HEK293 (cell line): ENCODE measurements at regions not wholly inside any gene's neighbourhood (a gene's known extent, or its start where the extent isn't known, plus 50 kb on each side); places are given as distances from the start of the nearest gene placed in this dataset.

ENCODE experiments used
- CTCF ChIP-seq: fragments of 450-650 bp; formaldehyde crosslinking; IDR thresholded peaks from 2 replicates; pipeline ENCODE4 v1.5.1; 2016; ENCODE audit warnings: missing biosample characterization, missing genetic modification characterization
- GLI4 ChIP-seq: fragments of 450-650 bp; formaldehyde crosslinking; IDR thresholded peaks from 2 replicates; pipeline ENCODE4 v1.5.1; 2016; ENCODE audit warnings: missing biosample characterization, missing genetic modification characterization
- KLF16 ChIP-seq: fragments of 450-650 bp; formaldehyde crosslinking; IDR thresholded peaks from 2 replicates; pipeline ENCODE4 v1.5.1; 2017; ENCODE audit warnings: missing biosample characterization, missing genetic modification characterization
- MZF1 ChIP-seq: fragments of 450-650 bp; formaldehyde crosslinking; IDR thresholded peaks from 2 replicates; pipeline ENCODE4 v1.5.1; 2017; ENCODE audit warnings: missing biosample characterization, missing genetic modification characterization, borderline replicate concordance
- YY1 ChIP-seq: fragments of 450-650 bp; formaldehyde crosslinking; IDR thresholded peaks from 2 replicates; pipeline ENCODE4 v1.5.1; 2018; ENCODE audit warnings: missing biosample characterization, missing genetic modification characterization
- ZBTB21 ChIP-seq: fragments of 450-650 bp; formaldehyde crosslinking; IDR thresholded peaks from 2 replicates; pipeline ENCODE4 v1.5.1; 2017; ENCODE audit warnings: missing biosample characterization, missing genetic modification characterization
- ZFP41 ChIP-seq: fragments of 450-650 bp; formaldehyde crosslinking; IDR thresholded peaks from 2 replicates; pipeline ENCODE4 v1.5.1; 2016; ENCODE audit warnings: missing biosample characterization, missing genetic modification characterization, borderline replicate concordance
- ZNF174 ChIP-seq: fragments of 450-650 bp; formaldehyde crosslinking; IDR thresholded peaks from 2 replicates; pipeline ENCODE4 v1.5.0; 2017; ENCODE audit warnings: missing biosample characterization, mild to moderate bottlenecking, missing genetic modification characterization
- ZNF211 ChIP-seq: fragments of 450-650 bp; formaldehyde crosslinking; IDR thresholded peaks from 2 replicates; pipeline ENCODE4 v1.5.1; 2016; ENCODE audit warnings: low read depth, missing biosample characterization, missing genetic modification characterization
- ZNF274 ChIP-seq, 2 experiments: fragments of 200-500 bp in 1 of 2; fragments of 450-650 bp in 1 of 2; sonication (Bioruptor generic) in 1 of 2; formaldehyde crosslinking in 1 of 2; IDR thresholded peaks; 2 replicates each; pipeline versions ENCODE4 v1.5.1 to v1.6.1; 2014 to 2016; ENCODE audit warnings: borderline replicate concordance in 1 of 2, inconsistent platforms in 1 of 2, low read length in 1 of 2, missing biosample characterization in 1 of 2, missing genetic modification characterization in 1 of 2
- ZNF549 ChIP-seq: fragments of 450-650 bp; IDR thresholded peaks from 2 replicates; pipeline ENCODE4 v1.5.1; 2018; ENCODE audit warnings: missing biosample characterization, missing genetic modification characterization, mild to moderate bottlenecking, inconsistent platforms, moderate library complexity
- ZNF555 ChIP-seq: fragments of 450-650 bp; formaldehyde crosslinking; conservative IDR thresholded peaks from 2 replicates; pipeline ENCODE4 v1.5.1; 2017; ENCODE audit warnings: missing biosample characterization, mild to moderate bottlenecking, missing genetic modification characterization, inconsistent platforms
- ZSCAN30 ChIP-seq: fragments of 450-650 bp; IDR thresholded peaks from 2 replicates; pipeline ENCODE4 v1.5.1; 2018; ENCODE audit warnings: missing biosample characterization, mild to moderate bottlenecking, missing genetic modification characterization, moderate library complexity

GRCh38 chr21:16071092-16071491, 341.3 kb downstream of the USP25 start:
- TF ChIP-seq ZNF555 (tag by site-specific recombination): no peak
- TF ChIP-seq ZNF174 (tag by site-specific recombination): no peak
- TF ChIP-seq CTCF: no peak
- TF ChIP-seq MZF1 (tag by site-specific recombination): no peak
- no peak for TF ChIP-seq ZFP41
- no peak for TF ChIP-seq GLI4
- no peak for TF ChIP-seq ZNF549 (tag by site-specific recombination)
- no peak for TF ChIP-seq ZNF274 (IDR thresholded peaks at IDR 0.05; ENCODE audit: low read length)
- no peak for TF ChIP-seq ZNF274 (tag by site-specific recombination; IDR thresholded peaks at IDR 0.05; ENCODE audit: borderline replicate concordance)
- no peak for TF ChIP-seq ZSCAN30
- no peak for TF ChIP-seq KLF16 (tag by site-specific recombination)
- TF ChIP-seq ZNF211 (tag by site-specific recombination): no peak
- no peak for TF ChIP-seq ZBTB21
- no peak for TF ChIP-seq YY1 (tag by site-specific recombination)
